ENCODE measurements at regions not wholly inside any gene's neighbourhood (a gene's known extent, or its start where the extent isn't known, plus 50 kb on each side); places are given as distances from the start of the nearest gene placed in this dataset.

- Histone ChIP-seq H4K20me1 (ENCODE audit: insufficient read depth) (no peaks in the 10 kb centered on the region), H3K4me2 (peak overlapping the region; percentile 57; the same call in 1 of the 2 replicates), H3K27me3 (ENCODE audit: insufficient read depth) (no peaks in the 10 kb centered on the region), H3K36me3 (replicated peaks in 1 of 2; ENCODE audit: control insufficient read depth in 1 of 2, insufficient read depth in 2 of 2, low read length in 1 of 2) (no peaks in the 10 kb centered on the region), H2AFZ (ENCODE audit: low read depth) (peak overlapping the region; percentile 63; the same call in 1 of the 2 replicates), H3K9ac (no peak overlapping the region), H3F3A (replicated peaks; ENCODE audit: insufficient read depth) (peaks cover 8% of the 10 kb centered on the region), H3K4me1 (ENCODE audit: control insufficient read depth in 1 of 2, insufficient read depth in 2 of 2, low read depth in 1 of 2, low read length in 1 of 2) (peaks cover 11 to 17% of the 10 kb centered on the region in 2 experiments; a peak in 2 of 4 replicates), H3K9me2 (no peaks in the 10 kb centered on the region), H3K27ac (ENCODE audit: low read depth in 2 of 2, low read length in 1 of 2) (no peak overlapping the region; a peak in 1 of 4 replicates), H3K79me2 (ENCODE audit: insufficient read depth) (no peaks in the 10 kb centered on the region), H3K9me3 (no peaks in the 10 kb centered on the region), H3K4me3 (ENCODE audit: low read depth in 2 of 2, low read length in 1 of 2) (no peak overlapping the region)
- WGBS (ENCODE audit: low lambda C conversion rate) = 42% methylated on average over 13 of the region's 18 CpGs
- ChIA-PET CTCF (interaction anchor here (0.8 to 3.7 kb wide), 7 partner anchors 11 to 182 kb away, joined by 3 to 19 read pairs (median 5); no protein-coding TSS in a partner anchor), POLR2A (no interaction called here)
- DNase-seq = peak; percentile 82
- TF ChIP-seq GABPA (IDR thresholded peaks at IDR 0.05; ENCODE audit: low read depth) (no peak), GATA2 (CRISPR knock-in tag; IDR thresholded peaks at IDR 0.05) (no peak), TAF1 (IDR thresholded peaks at IDR 0.05; ENCODE audit: borderline replicate concordance, low read depth, low read length) (no peak), PBX3 (IDR thresholded peaks at IDR 0.05) (peak; percentile 44; the same call in 1 of the 2 replicates), RFX5 (IDR thresholded peaks at IDR 0.05; ENCODE audit: low read length) (no peak), FOSL2 (IDR thresholded peaks at IDR 0.05; ENCODE audit: borderline replicate concordance, low read depth) (no peak; the same call in 1 of the 2 replicates), TEAD4 (IDR thresholded peaks at IDR 0.05; ENCODE audit: borderline replicate concordance, insufficient read depth) (no peak), POLR2AphosphoS5 (IDR thresholded peaks at IDR 0.05; ENCODE audit: low read depth, low read length) (no peak), RXRA (IDR thresholded peaks at IDR 0.05; ENCODE audit: borderline replicate concordance, low read depth) (no peak), YY1 (IDR thresholded peaks at IDR 0.05; ENCODE audit: low read depth) (no peak), SIN3A (IDR thresholded peaks at IDR 0.05; ENCODE audit: borderline replicate concordance, low read depth, low read length) (no peak), MEF2A (IDR thresholded peaks at IDR 0.05; ENCODE audit: borderline replicate concordance, low read depth) (no peak), JUND (IDR thresholded peaks at IDR 0.05) (no peak), CTCF (IDR thresholded peaks at IDR 0.05) (no peak), EP300 (IDR thresholded peaks at IDR 0.05; ENCODE audit: borderline replicate concordance in 1 of 2, low read depth in 1 of 2, low read length in 1 of 2) (peak in 1 of 2 experiments; percentile 40; a peak in 1 of 4 replicates), EZH2phosphoT487 (IDR thresholded peaks at IDR 0.05; ENCODE audit: borderline replicate concordance, low read depth) (no peak), TCF12 (IDR thresholded peaks at IDR 0.05) (peak; percentile 80), RAD21 (IDR thresholded peaks at IDR 0.05; ENCODE audit: low read length) (no peak), NFIC (IDR thresholded peaks at IDR 0.05; ENCODE audit: borderline replicate concordance) (peak; percentile 90), CHD2 (IDR thresholded peaks at IDR 0.05; ENCODE audit: low read length, partially characterized antibody) (no peak), USF1 (IDR thresholded peaks at IDR 0.05; ENCODE audit: borderline replicate concordance, low read depth) (no peak), ELF1 (IDR thresholded peaks at IDR 0.05) (no peak)
- TF ChIP-seq, protein P1, sequence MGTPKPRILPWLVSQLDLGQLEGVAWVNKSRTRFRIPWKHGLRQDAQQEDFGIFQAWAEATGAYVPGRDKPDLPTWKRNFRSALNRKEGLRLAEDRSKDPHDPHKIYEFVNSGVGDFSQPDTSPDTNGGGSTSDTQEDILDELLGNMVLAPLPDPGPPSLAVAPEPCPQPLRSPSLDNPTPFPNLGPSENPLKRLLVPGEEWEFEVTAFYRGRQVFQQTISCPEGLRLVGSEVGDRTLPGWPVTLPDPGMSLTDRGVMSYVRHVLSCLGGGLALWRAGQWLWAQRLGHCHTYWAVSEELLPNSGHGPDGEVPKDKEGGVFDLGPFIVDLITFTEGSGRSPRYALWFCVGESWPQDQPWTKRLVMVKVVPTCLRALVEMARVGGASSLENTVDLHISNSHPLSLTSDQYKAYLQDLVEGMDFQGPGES (IDR thresholded peaks at IDR 0.05; ENCODE audit: low read depth, low read length) = no peak
- TF ChIP-seq, protein P2, sequence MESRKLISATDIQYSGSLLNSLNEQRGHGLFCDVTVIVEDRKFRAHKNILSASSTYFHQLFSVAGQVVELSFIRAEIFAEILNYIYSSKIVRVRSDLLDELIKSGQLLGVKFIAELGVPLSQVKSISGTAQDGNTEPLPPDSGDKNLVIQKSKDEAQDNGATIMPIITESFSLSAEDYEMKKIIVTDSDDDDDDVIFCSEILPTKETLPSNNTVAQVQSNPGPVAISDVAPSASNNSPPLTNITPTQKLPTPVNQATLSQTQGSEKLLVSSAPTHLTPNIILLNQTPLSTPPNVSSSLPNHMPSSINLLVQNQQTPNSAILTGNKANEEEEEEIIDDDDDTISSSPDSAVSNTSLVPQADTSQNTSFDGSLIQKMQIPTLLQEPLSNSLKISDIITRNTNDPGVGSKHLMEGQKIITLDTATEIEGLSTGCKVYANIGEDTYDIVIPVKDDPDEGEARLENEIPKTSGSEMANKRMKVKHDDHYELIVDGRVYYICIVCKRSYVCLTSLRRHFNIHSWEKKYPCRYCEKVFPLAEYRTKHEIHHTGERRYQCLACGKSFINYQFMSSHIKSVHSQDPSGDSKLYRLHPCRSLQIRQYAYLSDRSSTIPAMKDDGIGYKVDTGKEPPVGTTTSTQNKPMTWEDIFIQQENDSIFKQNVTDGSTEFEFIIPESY (IDR thresholded peaks at IDR 0.05; ENCODE audit: borderline replicate concordance, low read depth) = no peak
Observed at GRCh38 chr13:30832845-30833332, 73.2 kb upstream of the MEDAG start.
